Esophagus (tissue), 2 donors: ENCODE measurements at regions not wholly inside any gene's neighbourhood (a gene's known extent, or its start where the extent isn't known, plus 50 kb on each side); places are given as distances from the start of the nearest gene placed in this dataset.
"Not testable (repeated sequence)": the region's sequence is repeated elsewhere in the genome, so short reads cannot be mapped to it uniquely, and the experiment has no call there.

Source experiments
- H3K27ac ChIP-seq, 2 donors: one replicate each; pipeline ENCODE4 v1.5.1; 2013; ENCODE audit warnings: low read depth in 2 of 2, mild to moderate bottlenecking in 2 of 2, inconsistent platforms in 1 of 2, low read length in 1 of 2, moderate library complexity in 1 of 2
- H3K27me3 ChIP-seq, 2 donors: one replicate each; pipeline ENCODE4 v1.6.1; 2013; ENCODE audit warnings: low read length in 2 of 2, control low read depth in 1 of 2, mild to moderate bottlenecking in 1 of 2; ENCODE audit not compliant: insufficient read depth in 2 of 2, control insufficient read depth in 1 of 2
- H3K36me3 ChIP-seq, 2 donors: one replicate each; pipeline ENCODE4 v1.6.1; 2013; ENCODE audit warnings: low read length in 1 of 2; ENCODE audit not compliant: control insufficient read depth in 2 of 2, insufficient read depth in 2 of 2
- H3K4me1 ChIP-seq, 2 donors: one replicate each; pipeline ENCODE4 v1.6.1; 2013; ENCODE audit warnings: low read length in 1 of 2; ENCODE audit not compliant: control insufficient read depth in 2 of 2, insufficient read depth in 2 of 2
- H3K4me3 ChIP-seq, 2 donors: one replicate each; pipeline ENCODE4 v1.5.1; 2013; ENCODE audit warnings: low read length in 2 of 2, mild to moderate bottlenecking in 2 of 2, low read depth in 1 of 2, moderate library complexity in 1 of 2
- H3K9me3 ChIP-seq, 2 donors: one replicate each; pipeline ENCODE4 v1.6.1; 2013; ENCODE audit warnings: mild to moderate bottlenecking in 2 of 2, low read depth in 1 of 2, low read length in 1 of 2, moderate library complexity in 1 of 2; ENCODE audit not compliant: control insufficient read depth in 2 of 2, insufficient read depth in 1 of 2
- WGBS, 2 donors: extraction: QIAGEN DNeasy Blood & Tissue Kit; methylation state at CpG; one replicate each; pipeline ENCODE4 v1.1.7; 2013; 5-methylcytosine and 5-hydroxymethylcytosine counted together
- donor health status: healthy with polysubstance abuse.
- donor health status: Bipolar disorder and iron deficiency.

DNA sequence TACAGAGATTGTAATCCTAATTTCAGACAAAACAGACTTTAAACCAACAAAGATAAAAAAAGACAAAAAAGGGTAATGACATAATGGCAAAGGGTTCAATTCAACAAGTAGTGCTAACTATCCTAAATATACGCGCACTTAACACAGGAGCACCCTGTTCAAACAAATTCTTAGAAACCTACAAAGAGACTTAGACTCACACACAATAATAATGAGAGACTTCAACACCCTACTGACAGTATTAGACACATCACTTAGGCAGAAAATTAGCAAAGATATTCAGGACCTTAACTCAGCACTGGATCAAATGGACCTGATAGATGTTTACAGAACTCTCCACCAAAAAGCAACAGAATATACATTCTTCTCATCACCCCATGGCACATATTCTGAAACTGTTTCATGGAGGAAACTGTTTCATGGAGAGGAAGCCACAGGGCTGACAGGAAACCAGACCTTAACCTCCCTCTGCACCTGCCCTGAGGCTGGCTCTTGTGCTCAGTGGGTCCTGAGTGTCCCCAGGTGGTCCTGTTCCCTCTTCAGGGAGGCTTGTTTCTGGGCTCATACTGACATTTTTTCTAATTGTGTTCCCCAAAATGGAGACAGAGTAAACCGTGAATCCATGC lies 54.7 kb downstream of the OR4M2 start:
- no CpG with 5 or more reads among the region's 3 CpGs for WGBS, 2 donors
- H3K27me3 ChIP-seq, H3K9me3 ChIP-seq, H3K36me3 ChIP-seq, H3K4me3 ChIP-seq, H3K4me1 ChIP-seq, H3K27ac ChIP-seq: not testable (repeated sequence)

DNA sequence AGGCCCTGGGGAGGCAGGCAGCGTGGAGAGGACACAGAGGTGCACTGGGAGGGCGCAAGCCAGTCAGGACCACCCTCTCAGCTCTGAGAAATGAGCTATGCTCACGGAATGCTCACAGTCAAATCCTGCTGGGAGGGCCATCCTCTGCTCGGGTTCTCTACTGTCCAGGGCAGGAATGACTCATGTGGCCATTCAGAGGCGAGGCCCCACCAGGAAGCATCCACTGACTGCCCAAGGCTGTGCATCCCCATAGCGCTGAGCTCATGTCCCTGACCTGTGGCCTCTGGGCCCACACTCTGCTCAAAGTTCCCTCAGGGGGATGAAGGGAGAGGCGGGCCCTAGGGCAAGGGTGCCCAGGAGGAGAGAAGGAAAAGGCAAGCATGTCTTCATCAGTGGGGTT lies 57.2 kb downstream of the OR4M2 start:
- H3K36me3 ChIP-seq, H3K9me3 ChIP-seq: not testable (repeated sequence)

GRCh38 chr15:22141106-22141505 lies 60.8 kb downstream of the OR4M2 start:
- H3K27me3 ChIP-seq, H3K4me3 ChIP-seq, H3K36me3 ChIP-seq, H3K4me1 ChIP-seq, H3K9me3 ChIP-seq, H3K27ac ChIP-seq: not testable (repeated sequence)
- no CpG with 5 or more reads among the region's 9 CpGs for WGBS, 2 donors

More for the DNA sequence above, 57.2 kb downstream of the OR4M2 start:
- not testable (repeated sequence) for H3K4me1 ChIP-seq, H3K4me3 ChIP-seq, H3K27me3 ChIP-seq, H3K27ac ChIP-seq
- no CpG with 5 or more reads among the region's 7 CpGs for WGBS, 2 donors

- WGBS, 2 donors: no CpG with 5 or more reads among the region's 7 CpGs
- not testable (repeated sequence) for H3K9me3 ChIP-seq
Observed at GRCh38 chr15:22148109-22148508, 67.8 kb downstream of the OR4M2 start.

DNA sequence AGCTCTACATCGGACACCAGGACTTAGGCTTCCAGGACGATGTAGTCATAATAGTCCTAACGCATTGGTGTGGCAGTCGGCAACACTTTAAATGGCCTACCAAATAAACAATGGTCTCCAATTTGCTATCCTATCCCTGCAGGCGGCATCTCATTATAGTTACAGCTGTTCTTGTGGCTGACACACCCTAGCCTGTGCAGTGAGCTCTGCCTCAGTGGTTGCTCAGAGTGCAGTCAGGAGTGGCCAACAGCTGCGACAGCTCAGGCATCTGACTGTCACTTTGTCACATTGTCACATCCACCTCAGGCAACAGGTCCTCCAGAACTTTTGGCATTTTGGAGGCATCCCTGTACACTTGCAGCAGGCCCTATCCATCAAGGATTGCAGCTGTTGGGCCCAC lies 77.9 kb downstream of the OR4M2 start:
- not testable (repeated sequence) for H3K9me3 ChIP-seq, H3K4me3 ChIP-seq, H3K27ac ChIP-seq, H3K27me3 ChIP-seq, H3K4me1 ChIP-seq, H3K36me3 ChIP-seq
- WGBS, 2 donors: no CpG with 5 or more reads among the region's 6 CpGs

More at GRCh38 chr15:22148109-22148508, 67.8 kb downstream of the OR4M2 start:
- H3K27ac ChIP-seq, H3K4me1 ChIP-seq, H3K4me3 ChIP-seq, H3K36me3 ChIP-seq, H3K27me3 ChIP-seq: not testable (repeated sequence)

DNA sequence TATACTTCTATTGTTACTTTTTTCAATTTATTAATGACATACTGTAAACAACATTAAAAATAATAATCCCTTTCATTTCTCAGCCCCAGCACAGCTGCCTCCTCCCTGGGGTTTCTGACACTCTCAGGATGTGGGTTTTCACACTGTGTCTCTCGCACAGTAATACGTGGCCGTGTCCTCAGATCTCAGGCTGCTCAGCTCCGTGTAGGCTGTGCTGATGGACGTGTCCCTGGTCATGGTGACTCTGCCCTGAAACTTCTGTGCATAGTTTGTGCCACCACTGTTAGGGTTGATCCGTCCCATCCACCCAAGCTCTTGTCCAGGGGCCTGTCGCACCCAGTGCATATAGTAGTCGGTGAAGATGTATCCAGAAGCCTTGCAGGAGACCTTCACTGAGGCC lies 80.0 kb downstream of the OR4M2 start:
- WGBS, 2 donors: no CpG with 5 or more reads among the region's 8 CpGs
- not testable (repeated sequence) for H3K36me3 ChIP-seq, H3K4me1 ChIP-seq, H3K27ac ChIP-seq, H3K27me3 ChIP-seq, H3K9me3 ChIP-seq, H3K4me3 ChIP-seq

- H3K4me1 ChIP-seq: not testable (repeated sequence)
- no CpG with 5 or more reads among the region's 2 CpGs for WGBS, 2 donors
Observed at GRCh38 chr15:22160741-22161140, 80.4 kb downstream of the OR4M2 start.

DNA sequence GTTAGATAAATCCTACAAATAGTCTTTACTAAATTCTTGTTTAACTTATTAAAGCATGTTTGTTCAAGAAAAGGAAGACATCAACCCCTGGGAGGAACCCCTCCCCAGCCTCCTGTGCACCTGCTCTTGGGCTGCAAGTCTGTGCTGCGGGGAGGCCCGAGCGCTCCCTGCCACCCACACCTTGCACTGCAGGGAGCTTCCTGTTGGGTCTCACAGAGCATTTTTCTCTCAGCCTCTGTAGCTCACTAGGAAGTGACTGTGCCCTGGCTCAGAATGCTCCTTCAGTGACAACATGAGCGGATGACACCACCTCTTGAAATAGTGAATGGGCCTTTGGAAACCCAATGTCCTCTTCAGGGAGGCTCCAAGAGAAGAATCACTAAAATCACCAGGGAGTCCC lies 81.1 kb downstream of the OR4M2 start:
- no CpG with 5 or more reads among the region's 4 CpGs for WGBS, 2 donors

More at GRCh38 chr15:22160741-22161140, 80.4 kb downstream of the OR4M2 start:
- H3K36me3 ChIP-seq, H3K9me3 ChIP-seq, H3K27ac ChIP-seq, H3K27me3 ChIP-seq, H3K4me3 ChIP-seq: not testable (repeated sequence)

GRCh38 chr15:22163715-22164114 lies 83.4 kb downstream of the OR4M2 start:
- H3K27ac ChIP-seq, H3K4me3 ChIP-seq, H3K27me3 ChIP-seq, H3K4me1 ChIP-seq, H3K36me3 ChIP-seq, H3K9me3 ChIP-seq: not testable (repeated sequence)
- no CpG with 5 or more reads among the region's 5 CpGs for WGBS, 2 donors

More for the DNA sequence above, 81.1 kb downstream of the OR4M2 start:
- not testable (repeated sequence) for H3K36me3 ChIP-seq, H3K4me1 ChIP-seq, H3K9me3 ChIP-seq, H3K27ac ChIP-seq, H3K4me3 ChIP-seq, H3K27me3 ChIP-seq

DNA sequence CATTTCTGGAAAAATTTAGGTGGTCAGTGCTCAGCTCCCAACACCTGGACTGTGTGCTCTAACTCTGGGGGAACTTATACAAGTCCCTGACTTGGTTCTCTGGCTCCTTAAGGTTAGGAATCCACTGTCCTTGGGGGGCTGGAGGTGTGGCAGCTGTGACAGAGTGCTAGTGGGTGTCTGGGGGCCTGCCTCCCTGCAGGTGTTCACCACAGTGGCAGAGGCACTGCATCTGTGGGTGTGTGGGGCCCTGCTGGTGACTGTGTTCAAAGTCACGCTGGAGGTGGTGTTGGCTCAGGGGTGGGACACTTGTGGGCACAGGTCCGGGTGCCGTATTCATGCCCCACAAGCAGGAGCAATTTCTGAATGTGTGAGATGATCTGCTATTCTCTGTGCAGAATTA lies 87.2 kb downstream of the OR4M2 start:
- not testable (repeated sequence) for H3K4me1 ChIP-seq, H3K27me3 ChIP-seq, H3K27ac ChIP-seq, H3K4me3 ChIP-seq, H3K36me3 ChIP-seq, H3K9me3 ChIP-seq
- no CpG with 5 or more reads among the region's 3 CpGs for WGBS, 2 donors
